Thyroid gland (tissue), 4 donors: ENCODE measurements at regions not wholly inside any gene's neighbourhood (a gene's known extent, or its start where the extent isn't known, plus 50 kb on each side); places are given as distances from the start of the nearest gene placed in this dataset.

Source experiments
- DNase-seq, 2 donors: peaks; one replicate each; pipeline ENCODE4 v3.0.0-alpha.2; 2019
- H3K27ac ChIP-seq, 3 donors: fragments of 200-600 bp; sonication (generic); 1 replicate in 2 of 3; 2 replicates in 1 of 3; pipeline ENCODE4 v1.5.1; 2016 to 2019; ENCODE audit warnings: mild to moderate bottlenecking in 1 of 3, moderate library complexity in 1 of 3
- H3K27me3 ChIP-seq: fragments of 200-600 bp; sonication (generic); one replicate; pipeline ENCODE4 v1.5.1; 2019
- H3K36me3 ChIP-seq, 2 donors: fragments of 200-600 bp; sonication (generic); one replicate each; pipeline ENCODE4 v1.5.1; 2016 to 2019
- H3K4me1 ChIP-seq, 2 donors: fragments of 200-600 bp; sonication (generic); one replicate each; pipeline ENCODE4 v1.5.1; 2017 to 2019
- H3K4me3 ChIP-seq, 3 donors: fragments of 200-600 bp; sonication (generic); replicated peaks in 1 of 3; 1 replicate in 2 of 3; 2 replicates in 1 of 3; pipeline ENCODE4 v1.5.1; 2016; ENCODE audit warnings: mild to moderate bottlenecking in 1 of 3
- H3K9me3 ChIP-seq: fragments of 200-600 bp; sonication (generic); one replicate; pipeline ENCODE4 v1.5.1; 2017
- POLR2A ChIP-seq, 2 donors: fragments of 450-650 bp; IDR thresholded peaks; one replicate each; pipeline ENCODE4 v1.6.1; 2017; ENCODE audit warnings: antibody characterized with exemption in 2 of 2, mild to moderate bottlenecking in 2 of 2, moderate library complexity in 1 of 2
- WGBS, 2 donors: methylation state at CpG; one replicate each; pipeline ENCODE4 v1.1.5; 2017; 5-methylcytosine and 5-hydroxymethylcytosine counted together
- intact Hi-C: fragments of 100-400 bp; cut with DNase I; formaldehyde crosslinking; loops from one replicate; pipeline ENCODE4 v1.15.1; 2023
- TF ChIP-seq, protein P1 (sequence below), 6 experiments: fragments of 200-600 bp in 3 of 6; fragments of 450-650 bp in 3 of 6; sonication (generic) in 3 of 6; IDR thresholded peaks; one replicate each; pipeline ENCODE4 v1.5.1; 2016 to 2019; ENCODE audit warnings: antibody characterized with exemption in 6 of 6, mild to moderate bottlenecking in 2 of 6, inconsistent platforms in 1 of 6, moderate library complexity in 1 of 6

DNA sequence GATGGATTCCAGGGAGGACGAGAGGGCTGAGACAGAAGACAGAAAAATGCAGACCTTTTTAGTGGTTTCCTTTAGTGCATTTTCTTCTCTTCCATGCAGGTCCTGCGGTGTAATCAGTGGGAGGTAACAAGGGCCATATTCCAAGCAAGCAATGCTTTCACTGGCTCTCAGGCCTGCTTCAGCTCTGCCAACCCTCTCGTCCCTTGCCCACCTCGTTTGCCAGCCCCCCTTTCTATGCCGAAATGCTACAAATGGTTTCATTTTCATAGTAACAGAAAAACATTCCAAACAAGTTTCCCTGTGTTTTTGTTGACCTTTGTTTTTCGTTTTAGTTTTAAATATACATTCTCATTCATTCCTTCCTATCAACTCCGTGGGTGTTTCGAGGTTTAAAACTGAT, 443.1 kb downstream of the TTLL7 start:
- peak in 1 of 2 donors; percentile 25 for DNase-seq
- Histone ChIP-seq H3K4me3 (no peak overlapping the region), H3K4me1 (peaks cover 27 to 36% of the 10 kb centered on the region in 2 donors), H3K9me3 (no peaks in the 10 kb centered on the region), H3K27me3 (no peaks in the 10 kb centered on the region), H3K27ac (peak overlapping the region in 1 of 3 donors; percentile 28), H3K36me3 (no peaks in the 10 kb centered on the region)
- intact Hi-C loops = no loop called here
- TF ChIP-seq POLR2A (IDR thresholded peaks at IDR 0.05) = no peak
- TF ChIP-seq, protein P1, sequence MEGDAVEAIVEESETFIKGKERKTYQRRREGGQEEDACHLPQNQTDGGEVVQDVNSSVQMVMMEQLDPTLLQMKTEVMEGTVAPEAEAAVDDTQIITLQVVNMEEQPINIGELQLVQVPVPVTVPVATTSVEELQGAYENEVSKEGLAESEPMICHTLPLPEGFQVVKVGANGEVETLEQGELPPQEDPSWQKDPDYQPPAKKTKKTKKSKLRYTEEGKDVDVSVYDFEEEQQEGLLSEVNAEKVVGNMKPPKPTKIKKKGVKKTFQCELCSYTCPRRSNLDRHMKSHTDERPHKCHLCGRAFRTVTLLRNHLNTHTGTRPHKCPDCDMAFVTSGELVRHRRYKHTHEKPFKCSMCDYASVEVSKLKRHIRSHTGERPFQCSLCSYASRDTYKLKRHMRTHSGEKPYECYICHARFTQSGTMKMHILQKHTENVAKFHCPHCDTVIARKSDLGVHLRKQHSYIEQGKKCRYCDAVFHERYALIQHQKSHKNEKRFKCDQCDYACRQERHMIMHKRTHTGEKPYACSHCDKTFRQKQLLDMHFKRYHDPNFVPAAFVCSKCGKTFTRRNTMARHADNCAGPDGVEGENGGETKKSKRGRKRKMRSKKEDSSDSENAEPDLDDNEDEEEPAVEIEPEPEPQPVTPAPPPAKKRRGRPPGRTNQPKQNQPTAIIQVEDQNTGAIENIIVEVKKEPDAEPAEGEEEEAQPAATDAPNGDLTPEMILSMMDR (IDR thresholded peaks at IDR 0.05) = no peak
- 66 to 69% methylated on average over 8 of the region's 8 CpGs for WGBS, 2 donors

DNA sequence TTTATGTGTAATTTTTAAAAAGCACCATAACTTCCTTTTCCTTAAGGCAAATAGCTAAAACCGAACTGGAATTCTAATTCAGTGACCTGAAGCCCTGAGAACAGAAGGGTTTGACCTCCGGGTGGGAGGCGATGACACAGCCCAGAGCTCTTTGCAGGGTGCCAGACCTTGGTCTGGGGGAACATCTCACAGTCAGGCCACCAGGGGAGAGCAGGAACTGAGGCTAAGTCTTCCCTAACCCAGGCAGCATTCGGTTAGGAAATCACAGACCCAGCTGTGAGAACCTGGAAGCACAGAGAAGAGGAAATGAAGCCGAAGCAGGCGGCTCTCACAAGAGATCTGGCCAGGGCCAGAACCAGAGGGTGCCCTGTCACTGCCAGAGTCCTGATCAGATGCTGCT, 444.8 kb downstream of the TTLL7 start:
- H3K4me3 ChIP-seq = no peak overlapping the region
- DNase-seq = no peak

DNA sequence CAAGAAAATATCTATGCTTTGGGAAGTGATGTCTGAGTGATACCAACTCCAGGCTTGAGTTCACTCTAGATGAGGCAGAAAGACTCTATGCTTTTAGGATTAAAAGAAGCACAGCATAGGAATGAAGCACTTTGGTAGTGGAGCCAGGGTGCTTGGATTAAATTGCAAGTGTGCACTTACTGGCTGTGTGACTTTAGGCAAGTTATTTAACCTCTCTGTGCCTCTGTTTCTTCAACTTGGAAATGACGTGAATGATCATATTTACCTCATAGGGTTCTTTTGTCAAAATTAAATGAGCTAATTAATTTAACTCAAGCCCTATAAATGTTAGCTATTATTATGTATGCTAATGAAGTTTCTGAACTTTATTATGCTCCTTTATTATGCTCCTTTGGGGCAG, 446.1 kb downstream of the TTLL7 start:
- TF ChIP-seq, protein P1 (IDR thresholded peaks at IDR 0.05) = no peak
- no peak for TF ChIP-seq POLR2A (IDR thresholded peaks at IDR 0.05)
- WGBS, 2 donors = 100% methylated on average over 1 of the region's 1 CpG
- no peak for DNase-seq
- no peaks in the 10 kb centered on the region for H3K36me3 ChIP-seq
- intact Hi-C loops = no loop called here
- H3K4me3 ChIP-seq = no peak overlapping the region
- no peak overlapping the region for H3K27ac ChIP-seq
- H3K9me3 ChIP-seq = no peaks in the 10 kb centered on the region
- peaks cover 8 to 18% of the 10 kb centered on the region in 2 donors for H3K4me1 ChIP-seq
- H3K27me3 ChIP-seq = no peaks in the 10 kb centered on the region

More for the DNA sequence above, 444.8 kb downstream of the TTLL7 start:
- Histone ChIP-seq H3K36me3 (no peaks in the 10 kb centered on the region), H3K27ac (peak overlapping the region in 1 of 3 donors; percentile 45), H3K27me3 (no peaks in the 10 kb centered on the region), H3K4me1 (peaks cover 14 to 24% of the 10 kb centered on the region in 2 donors), H3K9me3 (no peaks in the 10 kb centered on the region)
- no peak for TF ChIP-seq POLR2A (IDR thresholded peaks at IDR 0.05)
- TF ChIP-seq, protein P1 (IDR thresholded peaks at IDR 0.05) = no peak
- WGBS, 2 donors = 44 to 56% methylated on average over 4 to 6 of the region's 6 CpGs
- intact Hi-C loops = no loop called here

DNA sequence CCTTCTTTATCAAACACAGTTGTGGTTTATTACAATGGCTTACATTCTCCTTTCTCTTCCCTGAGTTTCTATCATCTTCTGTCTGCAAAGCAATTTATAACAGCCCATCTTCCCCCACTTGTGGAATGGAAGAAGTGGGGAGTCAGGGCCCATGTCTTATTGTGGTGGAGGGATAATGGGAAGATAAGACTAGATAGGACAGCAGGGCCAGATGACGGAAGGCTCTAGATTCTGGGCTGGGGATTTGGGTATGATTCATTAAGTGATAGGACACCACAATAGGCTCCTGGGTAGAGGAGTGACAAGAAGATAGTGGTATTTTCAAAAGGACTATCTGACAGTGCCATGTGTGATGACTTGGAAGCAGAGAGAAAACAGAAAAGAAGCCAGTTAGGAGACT, 450.6 kb downstream of the TTLL7 start:
- Histone ChIP-seq H3K4me1 (peaks cover 12 to 15% of the 10 kb centered on the region in 2 donors), H3K27me3 (no peaks in the 10 kb centered on the region), H3K9me3 (no peaks in the 10 kb centered on the region), H3K36me3 (no peaks in the 10 kb centered on the region), H3K4me3 (no peak overlapping the region), H3K27ac (no peak overlapping the region)
- TF ChIP-seq POLR2A (IDR thresholded peaks at IDR 0.05) = no peak
- TF ChIP-seq, protein P1 (IDR thresholded peaks at IDR 0.05) = no peak
- no peak for DNase-seq
- intact Hi-C loops = no loop called here
- 97 to 100% methylated on average over 1 of the region's 1 CpG for WGBS, 2 donors

DNA sequence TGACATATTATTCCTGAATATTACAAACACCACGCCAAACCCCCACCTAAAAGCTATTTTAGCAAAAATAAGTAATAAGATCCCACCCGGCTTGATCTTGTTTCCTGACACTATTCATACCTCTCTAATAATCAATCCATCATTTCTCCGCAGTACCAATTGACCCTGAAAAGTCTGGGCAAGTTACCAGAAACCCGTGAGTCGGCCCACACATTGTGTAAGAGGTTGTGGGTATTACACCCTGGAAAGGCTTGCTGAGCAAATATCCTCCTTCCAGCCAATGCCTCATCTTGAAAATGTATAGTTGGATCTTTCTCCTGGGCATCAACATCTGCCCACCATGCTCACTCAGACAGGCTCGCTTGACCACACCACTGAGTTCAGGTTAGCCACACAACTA, 451.0 kb downstream of the TTLL7 start:
- WGBS, 2 donors = 92 to 96% methylated on average over 6 of the region's 6 CpGs
- intact Hi-C loops = no loop called here
- H3K27me3 ChIP-seq = no peaks in the 10 kb centered on the region
- no peak overlapping the region for H3K27ac ChIP-seq
- H3K36me3 ChIP-seq = no peaks in the 10 kb centered on the region
- no peak for TF ChIP-seq POLR2A (IDR thresholded peaks at IDR 0.05)
- TF ChIP-seq, protein P1 (IDR thresholded peaks at IDR 0.05) = no peak
- no peak overlapping the region for H3K4me3 ChIP-seq
- DNase-seq = no peak
- peaks cover 12 to 15% of the 10 kb centered on the region in 2 donors for H3K4me1 ChIP-seq
- H3K9me3 ChIP-seq = no peaks in the 10 kb centered on the region
